ENCODE measurements at regions not wholly inside any gene's neighbourhood (a gene's known extent, or its start where the extent isn't known, plus 50 kb on each side); places are given as distances from the start of the nearest gene placed in this dataset.

- TF ChIP-seq CTCF (conservative IDR thresholded peaks at IDR 0.05; ENCODE audit: low read depth, low read length), result no peak
- TF ChIP-seq EZH2 (IDR thresholded peaks at IDR 0.05; ENCODE audit: low read length, unreplicated experiment), result no peak
These were observed 341.0 kb downstream of the TCERG1L start for GRCh38 chr10:130970341-130971122.
